ENCODE measurements at regions not wholly inside any gene's neighbourhood (a gene's known extent, or its start where the extent isn't known, plus 50 kb on each side); places are given as distances from the start of the nearest gene placed in this dataset.

- TF ChIP-seq ELK4 (CRISPR knock-in tag; IDR thresholded peaks at IDR 0.05; ENCODE audit: borderline replicate concordance) (no peak), ZBTB21 (CRISPR knock-in tag; IDR thresholded peaks at IDR 0.05) (no peak), KAT7 (CRISPR knock-in tag; IDR thresholded peaks at IDR 0.05; ENCODE audit: borderline replicate concordance) (no peak), REST (IDR thresholded peaks at IDR 0.05; ENCODE audit: borderline replicate concordance in 1 of 2, low read depth in 1 of 2, low read length in 2 of 2) (no peak), RFX1 (IDR thresholded peaks at IDR 0.05) (no peak), SP1 (IDR thresholded peaks at IDR 0.05) (no peak), SP1 (CRISPR knock-in tag; IDR thresholded peaks at IDR 0.05) (no peak)
These were observed 304.9 kb upstream of the USP24 start for GRCh38 chr1:55519937-55520683.
